Gastrocnemius medialis (tissue), 4 donors: ENCODE measurements at regions not wholly inside any gene's neighbourhood (a gene's known extent, or its start where the extent isn't known, plus 50 kb on each side); places are given as distances from the start of the nearest gene placed in this dataset.
A peak's percentile ranks its signal among the peaks of the same experiment; 100 is the strongest.

Source experiments
- ATAC-seq, 2 donors: fragments of 150-250 bp; one replicate each; pipeline ENCODE4 v1.9.1; 2016
- DNase-seq, 2 donors: peaks; one replicate each; pipeline ENCODE4 v3.0.0-alpha.2; 2019
- H3K27ac ChIP-seq, 4 donors: fragments of 200-600 bp; sonication (generic); 1 replicate in 1 of 4; 2 replicates in 3 of 4; pipeline ENCODE4 v1.5.1; 2016 to 2018; ENCODE audit warnings: mild to moderate bottlenecking in 2 of 4, moderate library complexity in 1 of 4
- H3K27me3 ChIP-seq, 3 donors: fragments of 200-600 bp; sonication (generic) in 2 of 3; 1 replicate in 1 of 3; 2 replicates in 2 of 3; pipeline versions ENCODE4 v1.5.1 to v1.6.0; 2016 to 2019; ENCODE audit warnings: mild to moderate bottlenecking in 1 of 3, moderate library complexity in 1 of 3
- H3K36me3 ChIP-seq, 2 donors: fragments of 200-600 bp; sonication (generic) in 1 of 2; one replicate each; pipeline ENCODE4 v1.5.1; 2017 to 2018
- H3K4me1 ChIP-seq, 2 donors: fragments of 200-600 bp; sonication (generic) in 1 of 2; one replicate each; pipeline ENCODE4 v1.5.1; 2016 to 2017; ENCODE audit warnings: mild to moderate bottlenecking in 2 of 2
- H3K4me3 ChIP-seq, 4 donors: fragments of 200-600 bp; sonication (generic) in 3 of 4; 1 replicate in 1 of 4; 2 replicates in 3 of 4; pipeline ENCODE4 v1.5.1; 2016 to 2019; ENCODE audit warnings: mild to moderate bottlenecking in 2 of 4
- H3K9me3 ChIP-seq, 3 donors: fragments of 200-600 bp; sonication (generic) in 2 of 3; 1 replicate in 1 of 3; 2 replicates in 2 of 3; pipeline ENCODE4 v1.5.1; 2016 to 2019
- CTCF ChIP-seq, 5 experiments: fragments of 450-650 bp in 3 of 5; fragments of 200-600 bp in 2 of 5; sonication (generic) in 2 of 5; IDR thresholded peaks in 4 of 5; conservative IDR thresholded peaks in 1 of 5; 1 replicate in 4 of 5; 2 replicates in 1 of 5; pipeline ENCODE4 v1.5.1; 2016 to 2019; ENCODE audit warnings: antibody characterized with exemption in 5 of 5, mild to moderate bottlenecking in 3 of 5, moderate library complexity in 3 of 5
- POLR2A ChIP-seq, 2 donors: fragments of 450-650 bp; IDR thresholded peaks; one replicate each; pipeline ENCODE4 v1.6.1; 2017; ENCODE audit warnings: antibody characterized with exemption in 2 of 2, mild to moderate bottlenecking in 2 of 2, moderate library complexity in 2 of 2
- in situ Hi-C, 4 donors: fragments of 200-750 bp; cut with MboI; loops; one replicate each; pipeline versions ENCODE4 v1.15.0 to v1.8.0; 2017; ENCODE audit warnings: low sequenced_read_pairs in 4 of 4
- intact Hi-C: fragments of 100-400 bp; cut with DNase I; formaldehyde crosslinking; loops from one replicate; pipeline ENCODE4 v1.15.1; 2023; ENCODE audit warnings: low total_unique reads

- in situ Hi-C loops (no loop called here), intact Hi-C loops (no loop called here)
- TF ChIP-seq POLR2A (IDR thresholded peaks at IDR 0.05) (no peak), CTCF (IDR thresholded peaks at IDR 0.05 in 4 of 5, conservative IDR thresholded peaks at IDR 0.05 in 1 of 5) (no peak)
- DNase-seq (no peak), ATAC-seq (no peak)
- Histone ChIP-seq H3K4me1 (no peaks in the 10 kb centered on the region), H3K9me3 (no peaks in the 10 kb centered on the region), H3K36me3 (no peaks in the 10 kb centered on the region), H3K27me3 (no peaks in the 10 kb centered on the region), H3K27ac (no peak overlapping the region), H3K4me3 (no peak overlapping the region)
Measured at GRCh38 chr20:39534846-39535245, 572.7 kb downstream of the DHX35 start.

- H3K9me3 ChIP-seq: no peaks in the 10 kb centered on the region
- in situ Hi-C loops (no loop called here), intact Hi-C loops (no loop called here)
- ATAC-seq (no peak), DNase-seq (no peak)
- no peaks in the 10 kb centered on the region for H3K4me1 ChIP-seq
- no peaks in the 10 kb centered on the region for H3K27me3 ChIP-seq
- H3K27ac ChIP-seq: no peak overlapping the region
- no peaks in the 10 kb centered on the region for H3K36me3 ChIP-seq
- H3K4me3 ChIP-seq: no peak overlapping the region
- TF ChIP-seq POLR2A (IDR thresholded peaks at IDR 0.05): no peak
- TF ChIP-seq CTCF (IDR thresholded peaks at IDR 0.05 in 4 of 5, conservative IDR thresholded peaks at IDR 0.05 in 1 of 5): no peak
Measured at GRCh38 chr20:39533858-39534257, 571.7 kb downstream of the DHX35 start.

GRCh38 chr20:39532205-39532604 is 570.1 kb downstream of the DHX35 start:
- no peak overlapping the region for H3K4me3 ChIP-seq
- ATAC-seq (no peak), DNase-seq (no peak)
- no peaks in the 10 kb centered on the region for H3K4me1 ChIP-seq
- H3K9me3 ChIP-seq: no peaks in the 10 kb centered on the region
- H3K27me3 ChIP-seq: no peaks in the 10 kb centered on the region
- no peak for TF ChIP-seq CTCF (IDR thresholded peaks at IDR 0.05 in 4 of 5, conservative IDR thresholded peaks at IDR 0.05 in 1 of 5)
- TF ChIP-seq POLR2A (IDR thresholded peaks at IDR 0.05): no peak
- intact Hi-C loops (no loop called here), in situ Hi-C loops (no loop called here)
- H3K27ac ChIP-seq: no peak overlapping the region
- H3K36me3 ChIP-seq: no peaks in the 10 kb centered on the region

- H3K4me3 ChIP-seq: no peak overlapping the region
- no peaks in the 10 kb centered on the region for H3K9me3 ChIP-seq
- H3K36me3 ChIP-seq: no peaks in the 10 kb centered on the region
- ATAC-seq: no peak
- intact Hi-C loops (no loop called here), in situ Hi-C loops (no loop called here)
- peaks cover 0 to 8% of the 10 kb centered on the region in 2 donors for H3K4me1 ChIP-seq
- no peaks in the 10 kb centered on the region for H3K27me3 ChIP-seq
- no peak overlapping the region for H3K27ac ChIP-seq
- TF ChIP-seq POLR2A (IDR thresholded peaks at IDR 0.05) (no peak), CTCF (IDR thresholded peaks at IDR 0.05 in 4 of 5, conservative IDR thresholded peaks at IDR 0.05 in 1 of 5) (no peak)
- no peak for DNase-seq
Measured at GRCh38 chr20:39528436-39528835, 566.3 kb downstream of the DHX35 start.

DNA sequence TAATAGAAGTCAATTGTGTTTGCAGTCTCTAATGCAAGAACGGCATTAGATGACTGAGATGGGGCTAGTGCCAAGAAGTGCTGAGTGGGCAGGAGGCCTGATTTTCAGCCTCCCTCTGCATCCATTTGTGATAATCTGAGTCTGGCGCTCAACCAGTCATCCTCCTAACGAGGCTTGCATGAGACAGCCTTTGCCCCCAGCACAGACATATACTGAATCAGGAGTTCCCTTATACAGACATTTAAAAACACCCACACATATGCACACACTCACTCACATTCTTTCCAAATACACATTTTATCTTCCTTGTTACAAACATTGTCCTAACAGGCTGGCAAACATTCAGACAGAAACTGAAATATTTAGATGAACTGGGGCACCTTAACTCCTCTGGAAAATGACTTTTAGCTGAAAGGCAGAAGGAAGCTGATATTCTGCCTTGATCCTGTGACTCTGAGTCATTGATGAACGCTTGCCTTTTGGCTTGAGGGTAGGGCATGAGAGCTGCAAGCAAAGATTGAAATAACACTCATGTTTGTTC is 562.3 kb downstream of the DHX35 start:
- in situ Hi-C loops (no loop called here), intact Hi-C loops (no loop called here)
- no peaks in the 10 kb centered on the region for H3K27me3 ChIP-seq
- DNase-seq (peak in 1 of 2 donors; percentile 7), ATAC-seq (peak; percentile 65)
- no peak overlapping the region for H3K4me3 ChIP-seq
- H3K36me3 ChIP-seq: no peaks in the 10 kb centered on the region
- TF ChIP-seq CTCF (IDR thresholded peaks at IDR 0.05 in 4 of 5, conservative IDR thresholded peaks at IDR 0.05 in 1 of 5) (no peak), POLR2A (IDR thresholded peaks at IDR 0.05) (no peak)
- peaks cover 0 to 8% of the 10 kb centered on the region in 2 donors for H3K4me1 ChIP-seq
- no peak overlapping the region for H3K27ac ChIP-seq
- no peaks in the 10 kb centered on the region for H3K9me3 ChIP-seq
